ENCODE measurements at regions not wholly inside any gene's neighbourhood (a gene's known extent, or its start where the extent isn't known, plus 50 kb on each side); places are given as distances from the start of the nearest gene placed in this dataset.

GRCh38 chr10:21199501-21199900 lies 302.4 kb upstream of the NEBL start:
- DNase-seq (ENCODE audit: low read depth in 1 of 2, low spot score in 2 of 2) (no peak), FAIRE-seq (no peak)
- no peak overlapping the region for H4K91ac ChIP-seq (replicated peaks; ENCODE audit: insufficient read length, low read length)
- H3K79me1 ChIP-seq (ENCODE audit: low read depth, low read length), result no peaks in the 10 kb centered on the region
- no peak overlapping the region for H2BK120ac ChIP-seq (replicated peaks; ENCODE audit: low read depth, low read length)
- no peak overlapping the region for H3K4me3 ChIP-seq (ENCODE audit: extremely low read depth in 1 of 4, insufficient read depth in 2 of 4, low read depth in 3 of 4, low read length in 4 of 4)
- no peak overlapping the region for H3K14ac ChIP-seq (ENCODE audit: insufficient read length)
- H2BK12ac ChIP-seq (ENCODE audit: low read depth, low read length), result no peak overlapping the region
- no peak overlapping the region for H2AFZ ChIP-seq (ENCODE audit: low read length)
- no peak overlapping the region for H4K5ac ChIP-seq (ENCODE audit: insufficient read length, low read depth, low read length)
- H3K23me2 ChIP-seq (ENCODE audit: low read depth, low read length), result no peaks in the 10 kb centered on the region
- POLR2A ChIA-PET (ENCODE audit: partially characterized antibody), result no interaction called here
- no peaks in the 10 kb centered on the region; a peak in 1 of 8 replicates for H3K36me3 ChIP-seq (ENCODE audit: control insufficient read depth in 2 of 4, insufficient read depth in 4 of 4, low read length in 3 of 4)
- H3K27ac ChIP-seq (ENCODE audit: low read depth, low read length), result no peak overlapping the region
- H2BK20ac ChIP-seq (ENCODE audit: low read length), result no peak overlapping the region
- peaks cover 10 to 11% of the 10 kb centered on the region in 2 experiments; a peak in 3 of 4 replicates for H3K9me3 ChIP-seq (ENCODE audit: insufficient read depth in 2 of 2, low read depth in 1 of 2, low read length in 1 of 2)
- H4K8ac ChIP-seq (ENCODE audit: extremely low read depth, insufficient read depth, low read length), result no peak overlapping the region
- no peak overlapping the region for H2BK15ac ChIP-seq (ENCODE audit: low read length)
- no peaks in the 10 kb centered on the region for H3K4me1 ChIP-seq (replicated peaks in 1 of 4; ENCODE audit: control insufficient read depth in 3 of 4, insufficient read depth in 4 of 4, low read length in 3 of 4)
- H3K4me2 ChIP-seq (ENCODE audit: insufficient read depth in 1 of 2, low read depth in 2 of 2, low read length in 2 of 2), result no peak overlapping the region
- no peak overlapping the region for H3K18ac ChIP-seq (ENCODE audit: extremely low read depth, low read length)
- CTCF ChIA-PET (ENCODE audit: partially characterized antibody), result no interaction called here
- H2AK5ac ChIP-seq (ENCODE audit: low read depth, low read length), result no peak overlapping the region
- H3K79me2 ChIP-seq (ENCODE audit: control insufficient read depth in 1 of 2, insufficient read depth in 2 of 2, low read length in 2 of 2), result no peaks in the 10 kb centered on the region
- TF ChIP-seq HDAC2 (IDR thresholded peaks at IDR 0.05; ENCODE audit: borderline replicate concordance in 1 of 2, low read depth in 2 of 2, low read length in 2 of 2) (no peak), GTF2F1 (IDR thresholded peaks at IDR 0.05; ENCODE audit: borderline replicate concordance, low read depth, low read length) (no peak), RBBP5 (IDR thresholded peaks at IDR 0.05; ENCODE audit: borderline replicate concordance, low read depth, low read length) (no peak), TAF7 (optimal IDR thresholded peaks at IDR 0.05; ENCODE audit: borderline replicate concordance, low read depth, low read length) (no peak), NRF1 (IDR thresholded peaks at IDR 0.05; ENCODE audit: low read depth, low read length) (no peak), JUND (IDR thresholded peaks at IDR 0.05; ENCODE audit: low read length) (no peak), EZH2 (IDR thresholded peaks at IDR 0.05; ENCODE audit: low read depth, low read length, severe bottlenecking) (no peak), POLR2A (IDR thresholded peaks at IDR 0.05; ENCODE audit: control extremely low read depth in 1 of 2, low read depth in 2 of 2, low read length in 2 of 2) (no peak), CHD1 (IDR thresholded peaks at IDR 0.05; ENCODE audit: low read depth, low read length) (no peak), EP300 (IDR thresholded peaks at IDR 0.05; ENCODE audit: borderline replicate concordance in 1 of 2, low read depth in 2 of 2, low read length in 2 of 2) (no peak), CTCF (IDR thresholded peaks at IDR 0.05; ENCODE audit: control extremely low read depth in 1 of 3, insufficient read depth in 1 of 3, low read depth in 1 of 3, low read length in 3 of 3) (no peak), CBX8 (IDR thresholded peaks at IDR 0.05; ENCODE audit: borderline replicate concordance, low read depth, low read length) (no peak)
- no peak overlapping the region for H3K23ac ChIP-seq (ENCODE audit: insufficient read length)
- no peaks in the 10 kb centered on the region for H4K20me1 ChIP-seq (replicated peaks in 1 of 2; ENCODE audit: control insufficient read depth in 1 of 2, insufficient read depth in 2 of 2, low read length in 2 of 2)
- no peak overlapping the region for H3K9ac ChIP-seq (replicated peaks in 1 of 4; ENCODE audit: extremely low read depth in 1 of 4, low read depth in 3 of 4, low read length in 3 of 4)
- H3K4ac ChIP-seq (replicated peaks; ENCODE audit: insufficient read length, low read depth, low read length), result no peak overlapping the region
- H3K27me3 ChIP-seq (replicated peaks in 1 of 4; ENCODE audit: control insufficient read depth in 3 of 4, extremely low read depth in 1 of 4, insufficient read depth in 3 of 4, low read length in 3 of 4), result no peaks in the 10 kb centered on the region
- no peak overlapping the region for H2BK5ac ChIP-seq (ENCODE audit: low read depth, low read length)
- no peak overlapping the region for H3K56ac ChIP-seq (replicated peaks; ENCODE audit: insufficient read length, low read depth, low read length)
